HPDE6-E6E7 (cell line): ENCODE measurements at regions not wholly inside any gene's neighbourhood (a gene's known extent, or its start where the extent isn't known, plus 50 kb on each side); places are given as distances from the start of the nearest gene placed in this dataset.

ENCODE experiments used
- DNase-seq: peaks from one replicate; pipeline ENCODE4 v3.0.0; 2011; ENCODE audit warnings: missing footprints; ENCODE audit errors: extremely low spot score

- DNase-seq: no peak
These were observed 52.4 kb upstream of the UPP2 start for GRCh38 chr2:158049129-158049855.

- DNase-seq: no peak
These were observed 53.3 kb upstream of the UPP2 start for GRCh38 chr2:158048327-158048726.

- no peak for DNase-seq
These were observed 54.5 kb upstream of the UPP2 start for GRCh38 chr2:158047156-158047611.

GRCh38 chr2:158046121-158046880 lies 55.4 kb upstream of the UPP2 start:
- no peak for DNase-seq

DNA sequence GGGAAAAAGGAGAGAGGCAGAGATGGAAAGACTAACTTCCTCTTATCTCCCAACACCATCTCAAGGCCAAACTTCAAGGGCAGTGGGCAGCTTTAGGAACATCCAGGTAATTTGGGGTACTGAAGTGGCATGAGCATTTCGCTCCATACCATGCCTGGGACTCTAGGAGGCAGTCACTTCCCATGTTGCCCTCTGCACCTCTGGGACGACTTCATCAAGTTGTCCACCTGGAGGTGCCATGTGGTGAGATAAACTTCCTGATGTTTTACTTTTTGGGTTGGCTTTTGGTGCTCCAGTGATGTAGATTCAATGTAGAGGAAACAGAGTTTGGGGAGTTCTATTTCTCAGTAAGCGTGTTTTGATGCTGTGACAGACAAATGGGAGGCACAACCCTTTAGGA lies 56.3 kb upstream of the UPP2 start:
- no peak for DNase-seq

DNA sequence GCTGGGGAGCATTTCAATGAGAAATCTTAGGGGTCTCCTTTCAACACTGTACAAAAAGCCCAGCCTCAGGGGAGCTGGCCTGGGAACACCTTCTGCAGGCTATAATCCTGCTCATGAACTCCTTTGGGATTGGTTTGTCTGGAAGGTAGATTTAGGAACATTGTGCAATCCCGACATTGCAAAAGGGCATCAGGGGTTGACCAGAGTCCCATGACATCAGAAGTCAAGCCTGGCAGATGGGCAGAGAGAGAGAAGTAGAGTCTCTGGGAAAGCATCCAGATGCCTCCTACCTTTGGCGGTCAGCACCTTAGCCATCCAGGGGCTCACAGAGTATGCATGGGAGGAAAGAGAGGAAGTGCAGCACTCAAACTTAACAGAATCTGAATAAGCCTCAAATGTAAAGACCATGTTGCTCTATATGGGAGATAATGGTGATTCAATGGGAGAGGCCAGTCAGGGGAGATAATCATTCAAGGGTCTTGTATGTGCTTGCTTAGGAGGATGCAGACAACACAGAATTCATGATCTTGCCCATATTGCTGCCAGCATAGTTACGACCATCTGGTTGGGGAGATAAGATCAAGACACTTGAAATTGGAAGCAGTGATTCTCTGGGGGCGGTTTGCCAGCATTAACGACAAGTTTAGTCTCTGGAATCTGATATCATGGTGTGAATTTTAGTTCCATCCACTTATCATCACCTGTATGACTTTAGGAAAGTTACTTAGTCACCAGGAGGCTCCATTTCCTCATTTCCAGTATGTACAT lies 58.3 kb upstream of the UPP2 start:
- DNase-seq: no peak

GRCh38 chr2:158042666-158043065 lies 59.0 kb upstream of the UPP2 start:
- no peak for DNase-seq

- DNase-seq: no peak
These were observed 59.4 kb upstream of the UPP2 start for GRCh38 chr2:158042245-158042644.

GRCh38 chr2:158041400-158041799 lies 60.3 kb upstream of the UPP2 start:
- DNase-seq: no peak

- no peak for DNase-seq
These were observed 62.8 kb upstream of the UPP2 start for GRCh38 chr2:158038901-158039300.

DNA sequence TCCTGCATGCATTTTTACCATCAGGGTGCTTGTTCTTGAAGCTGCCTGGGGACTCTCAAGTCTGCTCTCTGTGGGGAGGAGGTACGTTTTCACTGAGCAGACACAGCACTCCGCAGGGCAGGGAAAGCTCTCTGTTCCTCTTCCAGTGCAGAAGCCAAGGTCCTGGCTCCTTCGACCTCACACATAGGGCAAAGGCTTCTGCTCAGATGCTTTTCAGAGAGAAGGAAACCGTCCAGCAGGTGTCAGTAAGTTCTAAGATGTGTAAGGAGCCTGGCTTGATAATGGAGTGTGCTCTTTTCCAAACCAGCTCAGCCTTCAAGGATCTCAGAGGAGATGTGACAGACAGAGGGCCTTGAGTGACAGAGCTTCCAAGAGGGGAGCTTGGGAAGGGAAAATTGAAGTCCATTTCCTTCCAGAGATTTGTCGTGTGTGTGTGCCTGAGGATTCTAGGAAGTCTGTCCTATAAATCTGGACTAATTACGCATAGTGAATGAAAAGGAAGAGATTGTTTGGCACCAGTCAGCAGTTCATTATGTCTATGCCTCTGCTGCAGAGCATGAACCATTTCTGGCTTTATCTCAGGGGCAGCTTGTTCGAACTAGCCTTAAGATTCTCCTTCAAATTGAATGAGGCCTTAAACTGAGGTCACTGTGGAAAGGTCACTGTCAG lies 67.3 kb upstream of the UPP2 start:
- DNase-seq: peak; percentile 52

DNA sequence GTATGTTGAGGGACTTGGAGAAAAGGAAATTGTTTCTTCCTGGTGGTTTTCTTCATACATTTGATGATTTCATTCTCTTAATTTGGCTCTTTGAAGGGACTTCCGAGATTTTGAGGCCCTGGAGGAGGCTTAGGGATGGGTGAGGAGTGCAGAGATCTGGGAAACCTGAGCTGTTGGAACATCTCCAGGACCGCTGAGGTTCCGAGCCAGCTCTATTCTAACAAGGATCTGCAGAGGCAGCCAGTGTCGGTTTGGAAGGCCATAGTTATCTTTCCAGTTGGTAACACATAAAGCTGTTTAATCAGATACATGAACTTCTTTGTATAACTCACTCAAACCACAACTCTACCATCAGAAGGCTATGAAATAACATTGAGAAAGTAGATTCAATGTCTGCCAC lies 70.3 kb upstream of the UPP2 start:
- DNase-seq: no peak

DNA sequence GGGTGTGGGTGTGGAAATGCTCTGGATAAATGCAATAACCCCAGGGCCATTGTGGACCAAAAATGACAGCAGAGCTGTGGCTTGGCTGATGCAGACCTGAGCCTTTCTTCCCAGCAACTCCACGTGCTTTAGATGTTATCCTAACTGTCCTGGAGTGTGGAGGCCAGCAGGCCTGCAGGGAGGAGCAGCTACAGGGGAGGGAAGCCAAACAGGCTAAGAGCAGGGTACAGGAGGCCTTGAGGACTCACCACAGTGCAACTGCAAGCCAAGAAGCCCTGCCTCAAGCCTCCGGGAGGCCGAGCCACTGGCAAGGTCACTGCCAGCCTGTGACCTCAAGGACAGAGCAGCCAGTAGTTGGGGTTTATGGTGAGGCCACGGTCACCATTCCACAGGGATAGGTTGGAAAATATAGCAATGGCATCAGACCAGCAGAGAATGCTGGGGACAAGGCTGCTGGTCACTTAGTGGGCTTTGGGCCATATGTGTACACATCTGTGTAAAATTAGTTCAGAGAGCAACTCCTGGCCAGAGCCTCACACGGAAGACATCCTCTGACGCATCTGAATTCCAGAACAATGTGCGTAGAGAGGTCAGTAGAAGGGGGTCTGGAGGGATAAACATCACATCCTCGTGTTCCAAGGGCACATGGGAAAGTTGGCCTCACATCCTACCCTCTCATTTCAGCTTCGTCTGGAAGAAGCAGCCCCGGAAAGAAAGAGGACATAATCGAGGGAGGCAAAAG lies 76.2 kb upstream of the UPP2 start:
- DNase-seq: no peak

DNA sequence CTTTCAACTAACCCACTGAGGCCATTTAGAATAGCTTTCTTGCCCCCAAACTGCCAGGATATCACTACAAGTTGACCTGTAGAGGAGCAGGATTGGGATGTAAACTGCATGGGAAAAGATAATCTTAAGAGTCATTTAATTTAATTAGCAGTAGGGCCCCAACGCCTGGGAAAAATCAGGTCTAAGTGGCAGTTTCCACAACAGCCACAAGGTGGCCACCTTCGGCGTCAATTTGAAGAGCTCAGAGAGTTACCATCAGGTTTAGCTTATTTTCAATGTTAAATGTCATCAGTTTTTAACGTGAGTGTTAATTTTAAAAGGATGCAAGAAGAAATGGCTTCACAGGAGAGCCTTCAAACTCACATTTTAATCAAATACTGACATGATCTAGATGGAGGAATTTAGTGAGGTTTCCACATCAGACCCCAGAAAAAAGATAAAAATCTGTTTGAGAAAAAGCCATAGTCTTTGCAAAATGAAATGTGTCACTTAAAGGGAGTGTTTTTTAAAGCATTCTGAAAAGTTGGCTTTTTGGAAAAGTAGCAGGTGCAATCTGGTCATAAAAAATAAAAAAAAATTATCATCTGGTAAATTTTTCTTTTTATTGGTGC lies 77.3 kb upstream of the UPP2 start:
- DNase-seq: no peak

DNA sequence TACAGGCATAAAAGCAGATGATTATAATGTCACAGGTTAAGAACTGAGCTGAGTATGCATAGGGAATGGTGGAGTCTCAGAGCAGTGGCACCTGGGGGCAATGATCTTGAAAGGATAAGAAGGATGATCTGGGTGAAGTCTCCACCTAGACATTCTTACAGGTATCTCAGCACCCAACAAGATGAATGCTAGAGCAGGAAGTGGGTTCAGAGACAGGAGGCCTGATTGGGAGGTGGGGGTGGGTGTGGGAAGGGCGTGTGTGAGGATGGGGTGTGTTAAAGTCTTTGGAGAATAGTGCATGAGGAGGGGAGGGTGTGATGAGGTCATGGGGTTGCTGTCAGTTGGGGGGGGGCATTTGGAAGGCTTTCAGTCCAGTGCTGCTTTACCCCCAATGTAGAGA lies 78.8 kb upstream of the UPP2 start:
- no peak for DNase-seq

DNA sequence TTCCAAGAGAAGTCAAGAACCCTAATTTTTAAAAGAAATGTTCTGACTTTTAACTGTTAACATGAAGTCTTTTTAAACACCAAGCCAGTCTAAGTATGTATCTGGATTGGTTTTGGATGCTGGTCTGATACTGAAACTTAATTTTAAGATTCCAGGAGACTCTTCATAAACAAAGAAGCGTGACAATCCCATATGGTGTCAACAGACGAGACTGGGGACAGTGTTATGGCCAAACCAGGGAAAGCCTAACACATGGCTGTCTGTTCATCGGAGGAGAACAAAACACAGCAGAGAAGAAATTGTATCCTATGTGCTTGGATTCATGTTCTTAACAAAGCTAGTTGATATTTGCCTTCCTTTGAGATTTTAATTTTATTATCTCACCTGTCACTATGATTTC lies 80.5 kb upstream of the UPP2 start:
- no peak for DNase-seq

DNA sequence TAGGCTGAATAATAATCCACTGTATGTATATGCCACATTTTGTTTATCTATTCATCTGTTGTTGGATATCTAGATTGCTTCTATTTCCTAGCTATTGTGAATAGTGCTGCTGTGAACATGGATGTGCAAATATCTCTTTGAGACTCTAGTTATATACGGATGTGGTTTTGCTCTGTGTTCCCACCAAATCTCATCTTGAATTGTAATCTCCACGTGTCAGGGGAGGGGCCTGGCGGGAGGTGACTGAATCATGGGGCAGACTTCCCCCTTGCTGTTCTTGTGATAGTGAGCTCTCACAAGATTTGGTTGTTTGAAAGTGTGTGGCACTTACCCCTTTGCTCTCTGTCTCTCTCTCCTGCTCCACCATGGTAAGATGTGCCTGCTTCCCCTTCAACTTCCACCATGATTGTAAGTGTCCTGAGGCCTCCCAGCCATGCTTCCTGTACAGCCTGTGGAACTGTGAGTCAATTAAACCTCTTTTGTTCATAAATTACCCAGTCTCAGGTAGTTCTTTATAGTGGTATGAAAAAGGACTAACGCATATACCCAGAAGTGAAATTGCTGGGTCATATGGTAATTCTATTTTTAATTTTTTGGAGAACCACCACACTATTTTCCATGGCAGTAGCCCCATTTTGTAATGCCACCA lies 86.1 kb upstream of the UPP2 start:
- no peak for DNase-seq

DNA sequence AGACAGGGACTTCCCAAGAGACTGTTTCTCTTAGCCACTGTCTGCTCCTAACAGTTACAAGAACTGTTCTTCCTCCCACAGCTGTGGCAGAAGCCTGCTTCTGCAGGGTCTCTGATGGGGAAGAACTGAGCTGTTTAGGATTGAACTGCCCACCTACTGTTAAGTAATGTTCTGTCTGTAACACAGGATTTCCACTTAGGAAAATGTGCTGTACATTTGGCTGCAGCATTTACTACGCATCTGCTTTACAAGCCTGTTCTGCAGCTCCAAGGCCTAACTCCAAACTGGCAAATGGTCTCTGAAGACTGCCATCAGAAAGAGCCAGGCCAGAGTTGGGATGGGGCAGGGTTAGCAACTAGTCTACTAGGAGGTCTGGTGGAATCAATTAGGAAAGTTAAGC lies 87.8 kb upstream of the UPP2 start:
- DNase-seq: no peak

- peak; percentile 78 for DNase-seq
These were observed 90.5 kb upstream of the UPP2 start for GRCh38 chr2:158011055-158011771.

DNA sequence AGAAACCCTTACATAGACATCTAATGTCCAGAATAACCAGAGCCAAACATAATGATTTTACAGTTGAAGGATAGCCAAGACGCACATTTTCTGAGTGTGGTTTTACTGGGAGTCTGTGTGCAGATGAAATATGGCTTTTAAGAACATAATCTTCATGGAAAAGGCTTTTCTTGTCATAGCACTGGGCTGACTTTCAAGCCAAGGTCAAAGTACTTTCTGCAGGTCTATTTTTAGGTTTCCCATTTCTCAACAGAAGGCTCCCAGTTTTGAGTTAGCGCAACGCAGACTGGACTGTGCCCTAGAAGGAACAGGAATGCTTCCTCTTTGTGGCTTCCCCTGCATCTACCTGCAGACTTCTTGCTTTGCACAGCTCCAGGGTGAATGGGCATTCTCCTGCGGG lies 92.3 kb upstream of the UPP2 start:
- DNase-seq: no peak
